MCF 10A (cell line): ENCODE measurements at regions not wholly inside any gene's neighbourhood (a gene's known extent, or its start where the extent isn't known, plus 50 kb on each side); places are given as distances from the start of the nearest gene placed in this dataset.

Experiments used
- BruUV-seq: library from RNA; stranded (reverse); fragments of 400-500 nt; replicated peaks from 2 replicates; lab custom pipeline; 2021; lab: Mats Ljungman, UMichigan
- CTCF ChIA-PET: fragments of 300-600 bp; sonication (Branson Sonifier 250); formaldehyde crosslinking; extraction: SDS; loops from one replicate; lab custom pipeline; 2021; ENCODE audit warnings: antibody characterized with exemption, inconsistent platforms; lab: Yijun Ruan, JAX
- POLR2A ChIA-PET: fragments of 300-600, 350-650 bp; sonication (Branson Sonifier 250); formaldehyde crosslinking; extraction: SDS; loops from one replicate; lab custom pipeline; 2020; ENCODE audit warnings: antibody characterized with exemption, inconsistent platforms; lab: Yijun Ruan, JAX
- DNase-seq: peaks from one replicate; pipeline ENCODE4 v3.0.0-alpha.2; 2018; ENCODE audit not compliant: unreplicated experiment
- H3K27ac Mint-ChIP-seq: one replicate; pipeline ENCODE4 v1.8.0; 2022; ENCODE audit warnings: mild to moderate bottlenecking, low read depth, mixed read lengths; ENCODE audit not compliant: unreplicated experiment
- H3K27me3 Mint-ChIP-seq: one replicate; pipeline ENCODE4 v1.8.0; 2022; ENCODE audit warnings: mixed read lengths; ENCODE audit not compliant: insufficient read depth, unreplicated experiment
- H3K36me3 Mint-ChIP-seq: one replicate; pipeline ENCODE4 v1.8.0; 2022; ENCODE audit warnings: mild to moderate bottlenecking, moderate library complexity, mixed read lengths; ENCODE audit not compliant: insufficient read depth, unreplicated experiment
- H3K4me1 Mint-ChIP-seq: one replicate; pipeline ENCODE4 v1.8.0; 2022; ENCODE audit warnings: mixed read lengths; ENCODE audit not compliant: insufficient read depth, unreplicated experiment
- H3K4me3 Mint-ChIP-seq: one replicate; pipeline ENCODE4 v1.8.0; 2022; ENCODE audit warnings: mild to moderate bottlenecking, moderate library complexity, mixed read lengths; ENCODE audit not compliant: unreplicated experiment
- H3K9me3 Mint-ChIP-seq: one replicate; pipeline ENCODE4 v1.8.0; 2022; ENCODE audit warnings: mixed read lengths; ENCODE audit not compliant: unreplicated experiment
- intact Hi-C: fragments of 100-400 bp; cut with micrococcal nuclease; formaldehyde crosslinking; loops from 2 replicates; pipeline ENCODE4 v1.14.1; 2022
- TF ChIP-seq, protein P1 (sequence below): fragments of 200-600 bp; IDR thresholded peaks from one replicate; pipeline ENCODE4 v1.8.0; 2022; ENCODE audit warnings: antibody characterized with exemption, mild to moderate bottlenecking; ENCODE audit not compliant: unreplicated experiment

DNA sequence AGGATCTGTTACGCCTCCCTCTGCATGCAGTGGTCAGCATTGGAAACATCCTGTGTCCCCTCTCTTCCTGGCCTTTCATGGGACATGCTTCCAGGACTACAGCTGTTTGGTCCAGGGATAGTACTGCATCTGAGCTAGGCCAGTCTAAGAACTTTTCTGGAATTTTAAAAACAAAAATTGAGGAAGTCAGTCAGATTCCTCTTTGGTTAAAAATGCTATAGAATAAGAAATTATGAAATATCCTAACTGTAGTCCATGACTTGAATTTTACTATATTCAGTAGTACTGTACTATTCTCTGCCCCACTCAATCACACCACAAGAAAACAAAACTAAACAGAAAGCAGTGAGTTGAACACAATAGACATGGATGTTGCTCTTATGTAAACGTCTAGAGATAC, 201.0 kb upstream of the CADM1 start:
- H3K4me3 Mint-ChIP-seq, result no peak overlapping the region
- H3K9me3 Mint-ChIP-seq, result peaks cover 15% of the 10 kb centered on the region
- DNase-seq, result no peak
- H3K27ac Mint-ChIP-seq, result no peak overlapping the region
- no peaks in the 10 kb centered on the region for H3K36me3 Mint-ChIP-seq
- TF ChIP-seq, protein P1, sequence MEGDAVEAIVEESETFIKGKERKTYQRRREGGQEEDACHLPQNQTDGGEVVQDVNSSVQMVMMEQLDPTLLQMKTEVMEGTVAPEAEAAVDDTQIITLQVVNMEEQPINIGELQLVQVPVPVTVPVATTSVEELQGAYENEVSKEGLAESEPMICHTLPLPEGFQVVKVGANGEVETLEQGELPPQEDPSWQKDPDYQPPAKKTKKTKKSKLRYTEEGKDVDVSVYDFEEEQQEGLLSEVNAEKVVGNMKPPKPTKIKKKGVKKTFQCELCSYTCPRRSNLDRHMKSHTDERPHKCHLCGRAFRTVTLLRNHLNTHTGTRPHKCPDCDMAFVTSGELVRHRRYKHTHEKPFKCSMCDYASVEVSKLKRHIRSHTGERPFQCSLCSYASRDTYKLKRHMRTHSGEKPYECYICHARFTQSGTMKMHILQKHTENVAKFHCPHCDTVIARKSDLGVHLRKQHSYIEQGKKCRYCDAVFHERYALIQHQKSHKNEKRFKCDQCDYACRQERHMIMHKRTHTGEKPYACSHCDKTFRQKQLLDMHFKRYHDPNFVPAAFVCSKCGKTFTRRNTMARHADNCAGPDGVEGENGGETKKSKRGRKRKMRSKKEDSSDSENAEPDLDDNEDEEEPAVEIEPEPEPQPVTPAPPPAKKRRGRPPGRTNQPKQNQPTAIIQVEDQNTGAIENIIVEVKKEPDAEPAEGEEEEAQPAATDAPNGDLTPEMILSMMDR, result no peak
- no peaks in the 10 kb centered on the region for H3K27me3 Mint-ChIP-seq
- BruUV-seq, result no TSS peak
- H3K4me1 Mint-ChIP-seq, result no peaks in the 10 kb centered on the region
- ChIA-PET CTCF (interaction anchor here (0.6 kb wide), 2 partner anchors 84 to 860 kb away, joined by 3 read pairs; no protein-coding TSS in a partner anchor), POLR2A (no interaction called here)
- intact Hi-C loops, result no loop called here

DNA sequence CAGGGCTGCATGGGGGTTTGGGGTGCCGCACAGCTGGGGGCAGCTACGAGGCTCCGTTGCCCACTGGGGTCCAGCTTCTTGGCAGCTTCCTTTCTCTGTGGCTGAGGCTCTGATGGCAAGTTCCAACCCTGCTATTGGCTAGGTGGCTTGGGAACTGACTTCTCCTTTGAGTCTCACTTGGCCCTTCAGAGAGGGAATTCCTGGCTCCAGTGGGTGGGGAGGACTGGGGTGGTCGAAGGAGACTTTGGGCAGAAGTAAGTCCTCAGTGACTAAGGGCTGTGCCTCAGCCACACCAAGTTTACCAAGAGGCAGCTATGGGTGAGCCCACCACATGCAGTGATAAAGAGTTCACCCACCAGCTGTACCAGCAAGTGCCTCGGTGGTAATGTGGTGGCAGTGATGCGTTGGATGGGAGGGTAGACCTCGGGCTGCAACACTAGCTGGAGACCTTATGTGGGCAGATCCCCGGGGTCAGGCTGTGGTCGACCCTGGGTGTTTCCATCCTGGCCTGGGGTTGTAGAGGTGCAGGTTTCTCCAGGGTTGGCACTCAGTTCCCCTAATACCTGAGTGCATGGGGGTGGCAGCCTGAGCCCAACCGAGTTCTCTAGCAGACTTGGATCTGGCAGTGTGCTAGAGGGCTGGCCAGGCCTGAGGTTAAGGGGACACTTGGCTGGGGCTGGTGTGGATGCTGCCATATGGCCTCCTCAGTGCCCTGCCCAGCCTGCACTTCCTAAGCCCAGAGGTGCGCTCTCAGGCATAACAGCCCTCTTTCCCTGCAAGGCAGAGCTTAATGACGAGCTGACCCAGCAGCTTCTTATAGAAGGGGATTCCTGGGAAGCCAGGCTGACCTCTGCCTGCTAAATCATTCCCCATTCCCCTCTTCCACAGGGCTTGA, 197.0 kb upstream of the CADM1 start:
- no peak for DNase-seq
- no peaks in the 10 kb centered on the region for H3K4me1 Mint-ChIP-seq
- intact Hi-C loops, result no loop called here
- POLR2A ChIA-PET, result no interaction called here
- peaks cover 7% of the 10 kb centered on the region for H3K9me3 Mint-ChIP-seq
- TF ChIP-seq, protein P1, result no peak
- BruUV-seq, result no TSS peak
- H3K27ac Mint-ChIP-seq, result no peak overlapping the region
- H3K36me3 Mint-ChIP-seq, result no peaks in the 10 kb centered on the region
- no peaks in the 10 kb centered on the region for H3K27me3 Mint-ChIP-seq
- H3K4me3 Mint-ChIP-seq, result no peak overlapping the region
- CTCF ChIA-PET, result interaction anchor here (1.0 kb wide), 1 partner anchor 963 kb away, joined by 3 read pairs; no protein-coding TSS in a partner anchor

DNA sequence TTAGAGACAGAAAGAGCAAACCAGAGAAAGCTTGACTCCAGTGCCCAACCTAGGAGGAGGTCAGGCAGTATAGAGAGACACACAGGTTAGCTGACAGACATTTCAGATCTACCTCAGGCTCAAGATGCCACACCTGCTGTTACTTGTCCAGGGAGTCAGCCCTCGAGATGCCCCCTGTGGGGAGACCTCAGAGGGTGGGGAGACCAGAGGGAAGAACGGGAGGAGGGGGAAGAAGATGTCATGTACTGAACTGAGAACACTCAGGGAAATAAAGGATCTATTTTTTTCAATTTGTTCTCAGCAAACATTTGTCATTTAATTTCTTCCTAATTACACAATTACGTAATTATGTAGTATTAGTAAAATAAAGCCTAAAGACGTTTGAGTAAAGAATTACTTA, 196.3 kb upstream of the CADM1 start:
- TF ChIP-seq, protein P1, result no peak
- H3K36me3 Mint-ChIP-seq, result no peaks in the 10 kb centered on the region
- H3K9me3 Mint-ChIP-seq, result peaks cover 7% of the 10 kb centered on the region
- no peaks in the 10 kb centered on the region for H3K4me1 Mint-ChIP-seq
- DNase-seq, result no peak
- POLR2A ChIA-PET, result no interaction called here
- H3K27ac Mint-ChIP-seq, result no peak overlapping the region
- CTCF ChIA-PET, result interaction anchor here (1.0 kb wide), 1 partner anchor 962 kb away, joined by 3 read pairs; no protein-coding TSS in a partner anchor
- no peak overlapping the region for H3K4me3 Mint-ChIP-seq
- intact Hi-C loops, result no loop called here
- no peaks in the 10 kb centered on the region for H3K27me3 Mint-ChIP-seq
- BruUV-seq, result no TSS peak

DNA sequence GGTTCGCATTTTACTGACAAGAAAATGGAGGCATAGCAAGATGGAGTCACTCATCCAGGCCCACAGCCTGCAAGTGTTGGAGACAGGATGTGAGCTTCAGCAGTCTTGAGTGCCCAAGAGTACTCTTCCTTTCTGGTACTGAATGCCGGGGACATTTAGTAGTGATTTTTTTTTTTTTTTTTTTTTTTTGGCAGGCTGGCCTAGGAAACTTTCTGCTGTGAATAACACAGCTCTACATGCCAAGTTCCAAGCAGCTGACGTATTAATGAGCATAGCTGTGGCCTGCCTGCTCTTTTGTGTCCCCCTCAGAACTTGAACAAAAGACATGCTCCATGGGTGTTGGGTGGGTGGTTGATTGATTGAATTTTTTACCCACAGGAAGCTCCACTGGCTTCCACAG, 195.5 kb upstream of the CADM1 start:
- no peaks in the 10 kb centered on the region for H3K4me1 Mint-ChIP-seq
- H3K9me3 Mint-ChIP-seq, result peaks cover 7% of the 10 kb centered on the region
- no peak overlapping the region for H3K27ac Mint-ChIP-seq
- ChIA-PET CTCF (interaction anchor here (0.6 kb wide), 1 partner anchor 218 kb away, joined by 3 read pairs; no protein-coding TSS in a partner anchor), POLR2A (no interaction called here)
- TF ChIP-seq, protein P1, result no peak
- BruUV-seq, result no TSS peak
- no peak overlapping the region for H3K4me3 Mint-ChIP-seq
- no peaks in the 10 kb centered on the region for H3K27me3 Mint-ChIP-seq
- no peak for DNase-seq
- H3K36me3 Mint-ChIP-seq, result no peaks in the 10 kb centered on the region
- intact Hi-C loops, result no loop called here
